Type B pancreatic cell (in vitro differentiated cells): ENCODE measurements at regions not wholly inside any gene's neighbourhood (a gene's known extent, or its start where the extent isn't known, plus 50 kb on each side); places are given as distances from the start of the nearest gene placed in this dataset.

Experiments used
- DNase-seq: peaks from one replicate; pipeline ENCODE4 v3.0.0; 2021; ENCODE audit warnings: mixed read lengths; ENCODE audit not compliant: unreplicated experiment; ENCODE audit errors: extremely low spot score
- H3K27ac Mint-ChIP-seq: 2 replicates; pipeline ENCODE4 v1.8.0; 2021; ENCODE audit warnings: mild to moderate bottlenecking, mixed read lengths
- H3K27me3 Mint-ChIP-seq: 2 replicates; pipeline ENCODE4 v1.8.0; 2021; ENCODE audit warnings: mixed read lengths
- H3K36me3 Mint-ChIP-seq: 2 replicates; pipeline ENCODE4 v1.8.0; 2021; ENCODE audit warnings: mixed read lengths
- H3K4me1 Mint-ChIP-seq: one replicate; pipeline ENCODE4 v1.8.0; 2021; ENCODE audit warnings: mixed read lengths; ENCODE audit not compliant: unreplicated experiment
- H3K4me3 Mint-ChIP-seq: 2 replicates; pipeline ENCODE4 v1.8.0; 2021; ENCODE audit warnings: mild to moderate bottlenecking, mixed read lengths
- H3K9me3 Mint-ChIP-seq: 2 replicates; pipeline ENCODE4 v1.8.0; 2021; ENCODE audit warnings: mixed read lengths
- CTCF ChIP-seq: fragments of 200-600 bp; sonication (generic); conservative IDR thresholded peaks from 2 replicates; pipeline ENCODE4 v1.5.0; 2021; ENCODE audit warnings: antibody characterized with exemption, mild to moderate bottlenecking

- no peak for DNase-seq
- Mint-ChIP-seq H3K36me3 (no peaks in the 10 kb centered on the region), H3K27me3 (no peaks in the 10 kb centered on the region)
Measured at GRCh38 chr3:148464246-148464645, 233.5 kb upstream of the AGTR1 start.

GRCh38 chr3:148466143-148466542, 231.6 kb upstream of the AGTR1 start:
- Mint-ChIP-seq H3K9me3 (no peaks in the 10 kb centered on the region), H3K36me3 (no peaks in the 10 kb centered on the region), H3K4me3 (no peak overlapping the region), H3K4me1 (no peaks in the 10 kb centered on the region), H3K27ac (no peak overlapping the region), H3K27me3 (no peaks in the 10 kb centered on the region)
- DNase-seq = no peak
- TF ChIP-seq CTCF = no peak

More at GRCh38 chr3:148464246-148464645, 233.5 kb upstream of the AGTR1 start:
- H3K4me3 Mint-ChIP-seq = no peak overlapping the region
- H3K9me3 Mint-ChIP-seq = peaks cover 5% of the 10 kb centered on the region
- H3K4me1 Mint-ChIP-seq = no peaks in the 10 kb centered on the region
- TF ChIP-seq CTCF = no peak
- no peak overlapping the region for H3K27ac Mint-ChIP-seq

- no peak overlapping the region for H3K4me3 Mint-ChIP-seq
- no peak for DNase-seq
- TF ChIP-seq CTCF = no peak
- no peaks in the 10 kb centered on the region for H3K27me3 Mint-ChIP-seq
- no peaks in the 10 kb centered on the region for H3K36me3 Mint-ChIP-seq
- no peak overlapping the region for H3K27ac Mint-ChIP-seq
- no peaks in the 10 kb centered on the region for H3K4me1 Mint-ChIP-seq
- no peaks in the 10 kb centered on the region for H3K9me3 Mint-ChIP-seq
Measured at GRCh38 chr3:148466980-148467740, 230.5 kb upstream of the AGTR1 start.

GRCh38 chr3:148477375-148477774, 220.3 kb upstream of the AGTR1 start:
- Mint-ChIP-seq H3K27me3 (no peaks in the 10 kb centered on the region), H3K4me1 (no peaks in the 10 kb centered on the region), H3K36me3 (no peaks in the 10 kb centered on the region), H3K27ac (no peak overlapping the region), H3K4me3 (no peak overlapping the region), H3K9me3 (peaks cover 9% of the 10 kb centered on the region)
- DNase-seq = no peak
- TF ChIP-seq CTCF = no peak

- Mint-ChIP-seq H3K27ac (no peak overlapping the region), H3K36me3 (no peaks in the 10 kb centered on the region), H3K9me3 (no peaks in the 10 kb centered on the region), H3K4me1 (no peaks in the 10 kb centered on the region), H3K27me3 (no peaks in the 10 kb centered on the region), H3K4me3 (no peak overlapping the region)
- no peak for TF ChIP-seq CTCF
- no peak for DNase-seq
Measured at GRCh38 chr3:148493631-148494030, 204.1 kb upstream of the AGTR1 start.

GRCh38 chr3:148494451-148494850, 203.3 kb upstream of the AGTR1 start:
- H3K4me1 Mint-ChIP-seq = no peaks in the 10 kb centered on the region
- TF ChIP-seq CTCF = no peak
- H3K9me3 Mint-ChIP-seq = no peaks in the 10 kb centered on the region
- H3K36me3 Mint-ChIP-seq = no peaks in the 10 kb centered on the region
- no peak overlapping the region for H3K27ac Mint-ChIP-seq
- H3K27me3 Mint-ChIP-seq = no peaks in the 10 kb centered on the region
- DNase-seq = no peak
- H3K4me3 Mint-ChIP-seq = no peak overlapping the region
